Kidney capillary endothelial cell (primary cell): ENCODE measurements at regions not wholly inside any gene's neighbourhood (a gene's known extent, or its start where the extent isn't known, plus 50 kb on each side); places are given as distances from the start of the nearest gene placed in this dataset.
"Not testable (repeated sequence)": the region's sequence is repeated elsewhere in the genome, so short reads cannot be mapped to it uniquely, and the experiment has no call there.

Experiments used
- DNase-seq: peaks from one replicate; pipeline ENCODE4 v3.0.0-alpha.2; 2018; ENCODE audit warnings: low spot score

DNA sequence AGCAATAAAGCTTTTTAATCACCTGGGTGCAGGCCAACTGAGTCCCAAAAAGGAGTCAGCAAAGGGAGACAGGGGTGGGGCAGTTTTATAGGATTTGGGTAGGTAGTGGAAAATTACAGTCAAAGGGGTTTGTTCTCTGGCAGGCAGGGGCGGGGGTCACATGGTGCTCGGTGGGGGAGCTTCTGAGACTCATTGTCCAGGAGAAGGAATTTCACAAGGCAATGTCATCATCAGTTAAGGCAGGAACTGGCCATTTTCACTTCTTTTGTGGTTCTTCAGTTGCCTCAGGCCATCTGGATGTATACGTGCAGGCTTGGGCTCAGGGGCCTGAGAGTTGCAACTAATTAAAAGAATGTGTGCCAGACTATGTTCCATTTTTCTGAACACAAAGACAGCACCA is 147.5 kb upstream of the SCN7A start:
- DNase-seq: not testable (repeated sequence)

DNA sequence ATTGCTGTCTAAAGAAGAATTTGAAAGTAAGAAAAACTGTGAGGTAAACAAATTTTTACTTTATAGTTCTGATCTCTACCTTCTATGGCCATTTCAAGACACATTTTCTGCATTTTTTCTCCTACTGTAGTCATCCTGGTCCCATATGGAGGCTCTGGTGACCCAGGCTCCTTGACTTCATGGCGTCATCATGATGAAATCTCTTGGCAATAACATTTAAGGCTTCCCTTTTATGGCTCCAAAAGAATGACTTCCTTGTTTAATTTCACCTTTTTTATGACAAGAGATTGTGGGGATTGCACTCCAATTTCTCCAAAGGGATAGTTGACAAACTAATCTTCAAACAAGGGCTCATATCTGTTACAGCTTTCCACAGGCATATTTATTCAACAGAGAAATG is 143.0 kb upstream of the SCN7A start:
- no peak for DNase-seq

DNA sequence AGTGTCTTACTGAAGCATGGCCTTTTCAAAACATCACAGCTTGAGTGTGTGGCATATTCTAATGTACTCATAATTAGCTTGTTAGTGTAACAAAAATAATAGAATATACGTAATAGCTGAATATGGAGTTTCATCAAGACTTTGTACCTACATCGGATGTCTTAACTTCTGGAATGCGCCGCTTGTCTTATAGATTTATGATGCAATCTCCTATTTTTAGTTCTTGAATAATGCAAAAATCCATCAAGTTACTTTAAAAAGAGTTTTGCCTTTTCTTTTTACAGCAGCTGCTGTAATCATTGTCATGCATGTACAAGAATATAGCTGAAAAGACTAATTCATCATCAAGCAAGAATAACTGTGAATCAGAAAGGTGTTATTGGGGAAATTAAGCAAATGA is 140.7 kb upstream of the SCN7A start:
- DNase-seq: no peak

DNA sequence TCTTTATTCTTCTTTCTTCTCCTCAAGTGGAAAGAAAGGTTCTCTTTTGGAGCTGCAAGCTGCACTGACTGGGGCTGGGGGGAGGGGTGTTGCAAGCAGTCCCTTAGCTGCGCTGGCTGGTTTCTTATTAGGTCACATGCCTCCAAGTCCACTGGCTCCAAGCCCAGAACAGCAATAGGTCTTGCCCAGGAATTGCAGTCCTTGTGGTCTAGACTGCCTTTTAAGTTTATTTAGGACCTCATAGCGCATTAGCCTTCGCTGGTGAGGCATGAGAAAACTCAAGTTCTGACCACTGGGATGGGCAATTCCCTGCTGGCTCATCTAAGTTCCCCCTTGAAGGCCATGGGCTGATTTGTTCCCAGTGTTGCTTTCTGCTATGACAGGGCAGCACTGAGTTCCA is 138.6 kb upstream of the SCN7A start:
- DNase-seq: no peak

DNA sequence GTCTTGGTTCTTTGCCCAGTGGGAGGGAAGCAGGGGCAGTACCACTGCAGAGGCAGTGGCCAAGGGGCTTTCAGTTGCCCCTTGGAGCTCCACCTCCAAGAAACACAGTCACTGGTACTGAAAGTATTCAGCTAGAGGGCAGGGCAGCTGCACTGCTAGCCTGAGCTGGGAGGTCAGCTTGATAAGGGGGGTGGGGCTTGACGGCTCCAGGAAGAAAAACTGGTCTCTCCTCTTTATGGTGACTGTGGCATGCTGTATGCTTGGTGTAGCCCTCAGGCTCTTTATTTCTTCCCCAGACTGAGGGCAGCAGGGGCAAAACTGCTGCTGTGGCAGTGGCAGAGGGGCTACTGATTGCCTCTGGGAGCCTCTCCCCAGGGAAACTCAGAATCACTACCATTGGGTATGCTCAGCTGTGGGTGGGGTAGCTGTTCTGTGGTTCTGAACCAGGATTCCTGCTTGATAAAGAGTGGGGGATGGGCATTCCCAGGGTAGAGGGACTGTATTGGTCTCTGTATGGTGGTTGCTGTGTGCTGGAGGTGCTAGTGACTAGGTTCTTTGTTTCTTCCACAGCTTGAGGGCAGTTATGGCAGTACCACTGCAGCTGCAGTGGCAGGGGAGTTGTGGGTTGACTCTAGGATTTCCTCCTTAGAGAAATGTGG is 134.6 kb upstream of the SCN7A start:
- no peak for DNase-seq

DNA sequence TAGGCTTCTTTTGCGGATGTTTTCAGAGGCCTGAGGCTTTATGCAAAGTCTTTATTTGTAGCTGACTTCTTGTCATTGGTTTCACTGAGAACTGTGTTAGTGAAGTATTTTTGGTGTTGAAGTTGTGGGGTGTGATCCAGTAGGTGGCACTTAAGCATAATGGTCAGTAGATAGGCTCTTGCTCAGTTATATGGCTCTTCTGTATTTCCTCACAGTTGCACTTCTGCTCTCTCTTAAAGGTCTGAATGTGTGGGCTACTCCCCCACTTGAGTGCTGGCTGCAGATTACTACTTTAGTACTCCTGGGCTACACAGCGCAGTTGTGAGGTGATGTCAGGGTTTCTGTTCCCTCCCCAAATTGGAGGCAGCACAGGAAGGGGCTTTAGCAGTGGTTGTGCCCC is 133.8 kb upstream of the SCN7A start:
- no peak for DNase-seq

DNA sequence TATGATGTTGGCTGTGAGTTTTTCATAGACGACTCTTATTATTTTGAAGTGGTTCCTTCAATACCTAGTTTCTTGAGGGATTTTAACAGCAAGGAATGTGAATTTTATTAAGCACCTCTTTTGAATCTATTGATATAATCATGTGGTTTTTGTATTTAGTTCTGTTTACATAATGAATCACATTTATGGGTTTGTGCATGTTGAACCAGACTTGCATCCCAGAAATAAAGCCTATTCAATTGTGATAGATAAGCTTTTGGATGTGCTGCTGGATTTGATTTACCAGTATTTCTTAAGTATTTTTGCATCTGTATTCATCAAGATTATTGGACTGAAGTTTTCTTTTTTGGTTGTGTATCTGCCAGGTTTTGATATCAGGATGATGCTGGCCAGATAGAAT is 131.6 kb upstream of the SCN7A start:
- DNase-seq: no peak

DNA sequence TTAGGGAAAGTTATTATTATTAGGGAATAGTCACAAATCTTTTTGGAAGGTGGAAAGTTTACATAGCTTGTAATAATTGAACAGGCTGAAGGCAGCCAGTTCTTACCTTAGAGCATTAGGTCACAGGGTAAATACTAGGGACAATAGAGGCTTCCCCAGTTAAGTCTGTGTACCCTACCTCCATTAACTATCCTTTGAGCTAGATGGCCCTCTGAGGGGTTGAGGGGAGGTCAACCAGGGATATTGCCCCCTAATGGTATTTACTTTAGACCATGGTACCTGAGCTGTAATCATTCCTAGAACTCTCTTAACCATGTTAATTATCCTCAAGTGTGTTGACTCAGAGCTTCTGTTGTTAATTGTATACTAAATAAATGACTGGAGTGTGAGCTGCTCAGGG is 120.5 kb upstream of the SCN7A start:
- DNase-seq: no peak

DNA sequence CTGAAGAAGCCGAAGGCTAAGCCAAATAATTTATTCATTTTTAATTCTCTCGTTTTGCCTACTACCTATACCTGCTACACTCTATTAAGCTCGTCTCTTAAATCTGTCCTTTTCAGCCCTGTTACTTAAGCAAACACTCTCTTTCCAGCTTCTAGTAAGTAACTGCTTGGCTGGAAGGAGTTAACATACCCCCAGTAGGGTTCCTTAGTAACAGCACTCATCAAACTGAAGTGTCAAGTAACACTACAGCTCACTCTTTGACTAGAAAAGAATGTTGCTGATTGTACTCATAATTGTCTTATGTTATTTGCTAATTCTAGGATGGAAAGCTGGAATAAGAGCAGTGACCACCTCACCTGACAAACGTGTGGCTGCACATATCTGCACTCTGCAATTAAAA is 120.0 kb upstream of the SCN7A start:
- DNase-seq: no peak

DNA sequence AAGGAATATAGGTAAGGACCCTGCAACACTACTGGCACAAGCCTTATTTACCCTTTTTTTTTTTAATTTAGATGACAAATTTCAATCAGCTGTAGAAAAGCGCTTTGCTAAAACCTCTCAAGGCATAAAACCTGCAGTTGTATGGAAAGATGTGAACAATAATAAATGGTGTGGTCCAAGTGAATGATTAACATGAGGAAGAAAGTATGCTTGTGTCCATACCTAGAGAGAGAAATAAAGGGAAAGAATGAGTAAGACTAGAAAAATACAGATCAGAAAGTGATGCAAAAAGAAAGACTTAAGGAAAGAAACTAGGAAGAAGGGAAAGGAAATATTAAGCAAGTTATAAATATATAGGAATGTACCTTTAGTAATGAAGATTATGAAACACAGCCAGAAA is 119.2 kb upstream of the SCN7A start:
- no peak for DNase-seq

DNA sequence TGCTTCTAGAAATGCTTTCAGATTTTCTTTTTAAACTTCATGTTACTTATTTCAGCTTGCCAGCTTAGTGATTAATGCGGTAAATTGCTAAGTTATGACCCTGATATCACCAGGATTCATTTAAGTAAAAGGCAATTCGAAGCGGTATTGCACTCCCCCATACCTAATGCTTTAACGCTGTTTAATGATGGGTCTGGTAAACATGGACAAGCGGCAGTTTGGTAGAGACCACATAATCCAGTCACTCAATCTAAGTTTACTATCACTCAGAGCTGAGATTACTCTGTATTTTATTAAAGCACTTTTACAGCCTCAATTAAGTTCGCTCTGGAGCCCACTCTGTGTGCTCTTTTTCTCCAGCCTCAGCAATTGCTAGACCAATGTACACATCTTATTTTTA is 118.2 kb upstream of the SCN7A start:
- no peak for DNase-seq

DNA sequence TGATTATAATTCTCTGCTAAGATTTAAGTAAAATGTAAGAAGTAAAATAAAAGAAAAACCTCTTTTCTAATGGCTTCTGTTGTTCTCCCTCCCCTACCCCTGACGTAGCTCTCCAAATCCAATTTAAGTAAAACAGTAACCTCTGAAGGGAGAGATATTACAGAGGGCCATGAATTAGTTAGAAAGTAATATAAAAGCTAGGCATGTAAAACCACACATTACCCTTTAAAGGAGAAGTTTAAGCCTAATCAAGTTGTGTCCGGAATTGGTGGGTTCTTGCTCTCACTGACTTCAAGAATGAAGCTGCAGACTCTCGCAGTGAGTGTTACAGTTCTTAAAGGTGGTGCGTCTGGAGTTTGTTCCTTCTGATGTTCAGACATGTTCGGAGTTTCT is 116.9 kb upstream of the SCN7A start:
- no peak for DNase-seq

DNA sequence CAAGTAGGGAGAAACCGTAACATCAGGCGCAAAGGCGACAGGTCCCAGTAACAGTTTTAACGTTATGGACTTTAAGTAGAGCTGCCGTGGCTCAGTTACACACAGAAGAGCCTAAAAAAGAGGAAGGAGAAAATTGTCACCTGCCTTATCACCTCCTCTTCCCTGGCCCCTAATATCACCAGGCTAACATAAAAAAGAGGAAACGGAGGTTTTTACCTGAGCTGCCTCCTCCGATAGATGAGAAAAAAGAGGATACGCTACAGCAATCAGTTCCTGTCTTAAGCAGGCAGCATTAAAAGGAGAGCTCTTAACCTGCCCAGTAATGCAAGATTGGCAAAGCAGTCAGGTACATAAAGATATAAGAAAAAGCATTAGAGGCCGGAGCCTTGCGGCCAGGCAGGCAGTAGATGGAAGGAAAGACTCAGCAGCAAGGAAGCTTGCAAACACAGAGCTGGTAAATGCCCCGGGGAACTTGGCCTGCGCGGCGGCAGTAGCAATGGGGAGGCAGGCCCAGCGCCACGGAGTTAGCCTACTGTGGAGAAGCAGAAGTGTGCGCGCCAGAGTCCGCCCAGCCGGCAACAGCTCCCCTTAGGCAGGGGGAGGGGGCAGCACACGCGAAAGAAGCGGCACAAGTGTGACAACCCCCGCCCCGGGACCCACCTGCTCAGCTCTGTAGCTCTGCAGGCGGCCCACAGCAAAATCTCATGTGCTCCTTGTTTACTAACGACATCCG is 116.3 kb upstream of the SCN7A start:
- DNase-seq: no peak

DNA sequence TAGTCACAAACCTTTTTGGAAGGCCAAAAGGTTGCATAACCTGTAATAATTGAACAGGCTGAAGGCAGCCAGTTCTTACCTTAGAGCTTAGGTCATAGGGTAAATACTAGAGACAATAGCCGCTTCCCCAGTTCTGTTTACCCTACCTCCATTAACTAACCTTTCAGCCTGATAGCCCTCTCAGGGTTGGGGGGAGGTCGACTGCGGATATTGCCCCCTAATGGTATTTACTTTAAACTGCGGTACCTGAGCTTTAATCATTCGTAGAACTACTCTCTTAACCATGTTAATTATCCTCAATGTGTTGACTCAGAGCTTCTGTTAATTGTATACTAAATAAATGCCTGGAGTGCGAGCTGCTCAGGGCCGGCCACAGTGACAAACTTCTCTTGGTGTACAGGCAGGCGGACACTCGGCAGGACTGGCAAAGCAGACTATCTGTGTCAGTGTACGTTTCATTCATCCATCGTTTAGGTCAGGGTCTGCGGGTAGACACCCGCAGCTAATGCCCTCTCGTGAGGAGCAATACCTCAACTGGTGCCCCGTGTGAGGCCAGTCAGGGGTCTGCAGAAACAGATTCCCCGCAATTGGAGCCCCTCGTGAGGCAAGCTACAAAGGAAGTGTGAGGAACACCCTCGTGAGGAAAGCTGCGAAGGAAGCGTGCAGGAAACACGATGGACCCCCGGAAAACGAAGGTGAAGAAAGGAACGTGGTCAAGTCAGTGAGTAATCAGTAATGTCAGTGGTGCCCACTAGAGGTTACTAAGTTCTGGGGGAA is 115.3 kb upstream of the SCN7A start:
- DNase-seq: no peak

DNA sequence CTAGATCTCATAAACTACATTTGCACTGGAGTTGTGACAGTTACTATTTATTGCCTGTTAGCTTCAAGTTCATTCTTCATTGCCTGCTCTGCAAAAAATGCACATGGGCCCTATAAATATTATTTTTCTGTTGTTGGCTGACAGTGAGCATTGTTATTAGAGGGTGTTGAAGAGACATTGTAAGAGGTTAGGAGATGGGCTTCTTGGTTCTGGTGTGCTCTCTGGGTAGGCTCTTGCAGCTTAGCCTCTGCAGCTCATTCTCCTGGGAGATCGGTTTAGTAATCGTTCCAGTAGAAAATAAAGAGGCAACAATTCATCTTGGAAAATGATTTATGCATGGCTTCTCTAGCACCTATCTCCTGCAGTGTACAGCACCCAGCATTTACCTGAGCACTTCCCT is 113.8 kb upstream of the SCN7A start:
- DNase-seq: no peak

DNA sequence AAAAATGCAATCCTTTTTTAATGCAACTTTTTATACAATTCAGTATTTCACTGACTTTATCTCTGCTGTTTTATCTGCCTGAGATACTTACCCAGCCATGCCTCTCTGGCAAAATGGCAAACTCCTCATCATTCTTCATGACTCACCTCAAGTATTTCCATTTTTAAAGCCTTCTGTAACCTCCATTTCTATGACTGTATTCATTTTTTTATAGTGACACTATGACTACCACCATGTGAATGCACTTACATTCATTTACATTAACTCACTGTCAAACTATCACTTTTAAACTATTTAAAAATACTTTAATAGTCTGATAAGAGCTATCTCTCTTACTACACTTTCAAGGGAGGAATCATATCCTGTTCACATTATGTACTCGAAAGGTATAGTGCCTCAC is 99.4 kb upstream of the SCN7A start:
- peak; percentile 11 for DNase-seq

DNA sequence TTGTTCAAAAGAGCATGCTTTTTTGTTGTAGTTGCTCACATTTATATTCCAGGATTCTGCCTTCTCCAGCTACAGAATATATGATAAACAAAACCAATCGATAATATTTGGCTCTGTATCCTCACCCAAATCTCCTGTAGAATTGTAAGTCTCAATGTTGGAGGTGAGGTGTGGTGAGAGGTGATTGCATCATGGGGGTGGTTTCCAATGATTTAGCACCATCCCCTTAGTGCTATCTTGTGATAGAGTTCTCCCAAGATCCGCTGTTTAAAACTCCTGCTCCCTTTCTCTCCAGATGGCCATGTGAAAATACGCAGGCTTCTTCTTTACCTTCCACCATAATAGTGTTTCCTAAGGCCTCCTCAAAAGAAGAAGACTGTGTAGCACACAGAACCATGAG is 98.7 kb upstream of the SCN7A start:
- DNase-seq: no peak

DNA sequence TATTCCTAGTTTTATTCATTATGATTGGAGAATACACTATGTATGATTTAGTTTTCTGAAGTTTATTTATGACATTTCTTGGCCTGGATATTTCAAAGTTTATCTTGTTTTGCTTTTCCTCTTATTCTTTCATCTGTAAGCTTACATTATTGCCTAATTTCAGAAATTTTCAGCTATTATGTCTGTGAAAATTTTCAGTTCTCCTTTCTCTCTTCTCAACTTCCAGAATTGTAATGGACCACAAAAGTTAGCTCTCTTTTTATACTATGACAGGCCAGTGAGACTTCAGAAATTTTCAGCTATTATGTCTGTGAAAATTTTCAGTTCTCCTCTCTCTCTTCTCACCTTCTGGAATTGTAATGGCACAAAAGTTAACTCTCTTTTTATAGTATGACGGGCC is 97.2 kb upstream of the SCN7A start:
- DNase-seq: no peak

DNA sequence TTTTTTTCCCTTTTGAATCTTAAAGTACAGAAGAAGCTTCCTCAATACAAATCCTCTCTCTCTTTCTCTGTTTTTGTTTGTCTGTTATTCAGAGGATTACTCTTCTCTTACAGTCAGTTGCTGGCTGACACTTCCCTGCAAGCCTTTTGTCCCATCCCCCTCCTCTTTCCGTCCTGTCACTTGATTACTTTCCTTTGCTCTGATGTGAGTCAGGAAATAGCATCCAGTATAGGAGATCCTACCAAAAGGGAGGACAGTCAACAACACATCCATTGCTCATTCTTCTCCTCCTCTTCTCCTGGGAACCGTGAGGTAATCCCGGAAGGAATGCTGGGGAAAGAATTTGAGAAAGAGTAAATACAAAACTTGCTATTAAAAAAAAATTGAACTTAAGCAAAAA is 79.3 kb upstream of the SCN7A start:
- peak; percentile 12 for DNase-seq

DNA sequence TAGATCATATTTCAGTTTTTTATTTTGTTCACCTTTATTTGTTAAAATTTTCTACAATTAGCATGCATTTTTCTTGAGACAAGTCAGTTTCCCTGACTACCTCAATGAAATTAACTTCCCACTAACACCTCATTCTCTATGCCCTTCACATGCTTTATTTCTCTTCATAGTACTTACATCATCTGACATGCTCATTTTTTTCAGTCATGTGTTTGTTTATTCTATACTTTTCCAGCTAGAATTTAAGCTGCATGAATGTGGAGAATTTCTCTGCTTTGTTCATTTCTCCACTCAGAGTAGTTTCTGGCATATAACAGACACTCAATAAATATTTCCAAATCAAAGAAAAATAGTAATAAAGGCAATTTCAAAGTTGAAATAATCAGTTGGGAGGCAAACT is 78.9 kb upstream of the SCN7A start:
- no peak for DNase-seq

DNA sequence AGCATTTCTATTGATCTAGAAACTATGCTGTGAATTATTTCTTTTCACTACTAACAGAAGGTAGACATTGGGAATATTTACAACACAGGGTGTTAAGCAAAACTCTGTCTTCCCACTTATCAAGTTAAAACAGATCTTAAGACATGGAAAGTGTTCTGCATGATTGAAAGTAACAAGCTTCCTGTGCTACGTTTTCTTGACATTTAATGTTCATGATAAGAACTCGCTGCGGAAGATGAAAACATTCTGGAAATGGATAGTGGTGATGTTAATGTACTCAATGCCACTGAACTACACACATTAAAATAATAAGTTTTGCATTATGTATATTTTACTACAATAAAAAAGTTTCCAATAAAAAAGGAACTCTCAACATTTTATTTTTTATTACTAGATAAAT is 74.4 kb upstream of the SCN7A start:
- DNase-seq: no peak

DNA sequence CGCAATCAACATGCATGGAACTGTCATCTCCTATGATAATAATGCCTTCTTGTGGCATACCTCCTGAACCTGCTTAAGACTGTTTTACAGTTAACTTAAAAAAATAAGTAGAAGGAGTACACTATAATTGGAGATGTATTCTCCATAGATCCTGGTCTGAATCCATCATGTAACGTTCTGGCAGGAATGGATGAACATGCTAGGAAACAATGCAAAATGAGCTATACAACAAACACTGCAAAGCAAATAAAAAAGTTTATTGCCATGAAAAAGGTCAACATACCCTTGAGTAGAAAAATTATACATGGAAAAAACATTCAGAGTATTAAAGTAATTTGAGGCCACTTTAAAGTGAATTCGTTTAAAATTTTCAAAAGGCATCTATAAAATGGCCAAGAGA is 71.5 kb upstream of the SCN7A start:
- no peak for DNase-seq

DNA sequence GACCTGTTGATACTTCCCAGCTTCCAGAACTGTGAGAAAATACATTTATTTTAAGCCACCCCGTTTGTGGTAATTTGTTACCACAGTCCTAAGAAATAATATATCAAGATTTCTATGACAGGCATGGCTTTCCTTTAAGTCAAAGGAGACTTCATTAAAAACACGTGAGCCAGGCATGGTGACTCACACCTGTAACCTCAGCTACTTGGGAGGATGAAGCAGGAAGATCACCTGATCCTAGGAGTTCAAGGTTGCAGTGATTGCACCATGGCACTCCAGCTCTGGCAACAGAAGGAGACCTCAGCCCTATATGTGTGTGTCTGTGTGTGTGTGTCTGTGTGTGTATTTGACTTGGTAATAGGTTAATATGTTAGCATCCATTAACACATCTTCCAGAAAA is 69.8 kb upstream of the SCN7A start:
- DNase-seq: no peak
